Smooth muscle cell of the brain vasculature (primary cell): ENCODE measurements at regions not wholly inside any gene's neighbourhood (a gene's known extent, or its start where the extent isn't known, plus 50 kb on each side); places are given as distances from the start of the nearest gene placed in this dataset.

Experiments
- DNase-seq: peaks from one replicate; pipeline ENCODE4 v3.0.0-alpha.2; 2012; ENCODE audit warnings: low read depth, low spot score

- no peak for DNase-seq
These were observed 356.6 kb upstream of the LYPLAL1 start for GRCh38 chr1:218817071-218817470.

- DNase-seq = no peak
These were observed 355.8 kb upstream of the LYPLAL1 start for GRCh38 chr1:218817691-218818465.

- no peak for DNase-seq
These were observed 350.3 kb upstream of the LYPLAL1 start for GRCh38 chr1:218823291-218823900.

DNA sequence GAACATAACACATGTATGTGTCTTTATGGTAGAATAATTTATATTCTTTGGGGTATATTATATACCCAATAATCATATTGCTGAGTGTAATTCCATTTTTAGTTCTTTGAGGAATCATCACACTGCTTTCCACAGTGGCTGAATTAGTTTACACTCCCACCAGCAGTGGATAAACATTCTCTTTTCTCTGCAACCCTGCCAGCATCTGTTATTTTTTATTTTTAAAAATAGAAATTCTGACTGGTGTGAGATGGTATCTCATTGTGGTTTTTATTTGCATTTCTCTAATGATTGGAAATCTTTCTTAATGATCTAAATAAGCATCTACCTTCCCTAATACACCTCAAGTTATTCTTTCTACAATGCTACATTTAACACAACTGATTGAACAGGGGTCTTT lies 346.2 kb upstream of the LYPLAL1 start:
- DNase-seq = no peak

GRCh38 chr1:218828125-218828650 lies 345.5 kb upstream of the LYPLAL1 start:
- DNase-seq = no peak

GRCh38 chr1:218829097-218829496 lies 344.6 kb upstream of the LYPLAL1 start:
- no peak for DNase-seq

- no peak for DNase-seq
These were observed 338.1 kb upstream of the LYPLAL1 start for GRCh38 chr1:218835609-218836008.

DNA sequence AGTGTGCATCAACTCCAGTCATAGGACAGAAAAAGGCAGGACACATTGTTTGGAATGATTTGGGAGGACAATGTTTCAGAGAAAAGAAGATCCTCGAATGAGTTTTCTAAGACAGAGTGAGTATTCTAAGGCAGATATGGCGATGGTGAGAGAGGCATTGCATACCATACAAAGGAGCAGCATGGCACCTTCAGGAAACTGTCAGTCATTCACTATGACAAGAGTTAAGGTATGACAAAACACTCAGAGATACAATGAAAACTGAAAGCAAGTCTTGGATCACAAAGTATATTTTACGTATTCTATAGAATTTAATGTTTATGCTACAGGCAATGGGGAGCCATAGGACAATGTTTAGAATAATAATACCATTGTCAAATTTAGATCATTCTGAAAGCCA lies 337.4 kb upstream of the LYPLAL1 start:
- no peak for DNase-seq

DNA sequence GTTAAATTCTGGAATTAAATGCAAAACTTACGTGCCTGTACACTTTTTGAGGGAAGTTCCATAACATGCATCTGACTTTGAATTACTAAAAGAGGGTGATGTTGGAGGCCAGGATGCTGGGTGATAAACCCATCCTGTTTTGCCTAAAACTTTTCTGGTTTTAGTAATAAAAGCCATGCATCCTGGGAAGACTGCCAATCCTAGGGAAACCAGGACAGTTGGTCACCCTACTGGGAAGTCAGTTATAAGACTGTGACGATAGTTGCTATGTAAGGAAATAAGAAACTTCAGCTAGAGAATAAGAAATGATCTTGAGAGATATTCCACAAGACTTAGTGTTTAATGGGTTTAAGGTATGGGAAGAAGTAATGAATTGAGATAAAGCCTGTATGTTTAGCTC lies 336.6 kb upstream of the LYPLAL1 start:
- DNase-seq = no peak

- DNase-seq = no peak
These were observed 328.1 kb upstream of the LYPLAL1 start for GRCh38 chr1:218845589-218845988.

- no peak for DNase-seq
These were observed 327.5 kb upstream of the LYPLAL1 start for GRCh38 chr1:218846181-218846580.

- DNase-seq = no peak
These were observed 326.4 kb upstream of the LYPLAL1 start for GRCh38 chr1:218847089-218847768.

DNA sequence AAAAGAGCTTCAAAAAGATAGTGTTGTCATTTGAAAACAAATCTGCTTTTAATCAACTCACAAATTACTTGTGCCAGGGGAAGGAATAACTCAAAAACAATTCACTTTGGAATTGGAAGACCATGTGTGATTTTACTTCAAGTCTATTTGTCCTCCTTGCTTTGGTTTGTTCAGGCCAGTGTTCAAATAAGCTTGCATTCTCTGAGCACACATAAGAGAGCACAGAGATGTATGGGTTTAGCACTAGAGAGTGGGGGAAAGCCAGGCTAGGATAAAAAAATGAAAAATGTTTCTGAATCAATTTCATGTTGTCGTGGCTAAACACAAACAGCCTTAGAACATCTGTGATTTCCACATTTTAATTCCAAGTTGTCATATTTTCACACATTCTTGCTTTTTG lies 325.7 kb upstream of the LYPLAL1 start:
- no peak for DNase-seq

GRCh38 chr1:218850367-218850766 lies 323.3 kb upstream of the LYPLAL1 start:
- no peak for DNase-seq

DNA sequence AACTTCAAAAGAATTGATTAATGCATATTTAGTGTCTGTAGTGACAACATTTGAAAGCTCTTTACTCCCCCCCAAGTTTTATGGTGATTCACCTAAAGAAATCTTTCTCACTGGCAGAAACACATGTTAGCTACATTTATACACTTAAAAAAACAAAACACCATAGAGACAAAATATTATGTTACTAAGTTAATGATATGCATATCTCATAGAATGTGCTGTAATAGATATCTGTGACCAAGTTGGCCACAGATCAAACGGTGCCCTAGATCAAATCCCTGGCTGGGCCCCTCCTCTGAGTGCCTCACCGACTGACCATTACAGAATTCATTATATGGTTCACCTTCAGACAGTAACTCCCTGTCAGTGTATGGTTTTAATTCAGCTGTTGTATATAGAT lies 322.1 kb upstream of the LYPLAL1 start:
- DNase-seq = no peak

GRCh38 chr1:218852527-218852926 lies 321.2 kb upstream of the LYPLAL1 start:
- DNase-seq = no peak

DNA sequence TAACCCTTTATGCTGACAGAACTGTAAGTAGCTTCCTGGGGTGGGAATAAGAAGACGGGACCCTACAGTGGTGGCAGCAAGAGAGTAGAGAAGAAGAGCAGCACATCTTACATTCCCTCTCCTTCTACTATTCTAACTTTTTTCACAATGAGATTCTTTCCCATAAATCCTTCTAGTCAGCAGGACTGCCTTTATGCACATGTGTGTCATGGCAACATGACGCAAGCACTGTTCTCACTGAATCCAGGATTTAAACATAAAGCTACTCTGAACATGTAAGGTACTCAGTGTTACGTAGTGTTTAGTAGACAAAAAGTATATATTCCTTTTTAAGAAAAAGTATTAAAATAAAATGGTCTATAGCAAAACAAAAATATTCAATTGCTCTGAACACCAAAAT lies 309.7 kb upstream of the LYPLAL1 start:
- DNase-seq = no peak

DNA sequence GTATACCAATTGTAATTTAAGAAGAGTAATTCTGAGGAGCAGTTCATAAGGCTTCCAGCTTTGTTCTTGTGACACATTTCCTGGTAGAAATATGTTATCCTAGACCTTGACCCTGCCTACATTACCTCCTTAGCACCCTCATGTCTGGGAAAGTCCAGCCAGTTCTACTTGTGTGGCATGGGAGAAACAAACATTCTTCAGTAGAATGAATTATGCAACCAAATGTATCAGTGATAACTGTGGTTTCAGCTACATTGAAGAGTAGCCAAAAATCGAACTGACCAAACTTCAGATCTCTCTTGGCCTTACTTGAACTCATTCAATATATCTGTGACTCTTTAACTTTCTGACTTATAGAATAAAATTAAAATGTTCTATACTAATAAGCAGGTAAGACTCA lies 308.1 kb upstream of the LYPLAL1 start:
- no peak for DNase-seq

GRCh38 chr1:218866507-218866906 lies 307.2 kb upstream of the LYPLAL1 start:
- DNase-seq = no peak

GRCh38 chr1:218867066-218867465 lies 306.6 kb upstream of the LYPLAL1 start:
- no peak for DNase-seq

GRCh38 chr1:218867941-218868626 lies 305.6 kb upstream of the LYPLAL1 start:
- no peak for DNase-seq

DNA sequence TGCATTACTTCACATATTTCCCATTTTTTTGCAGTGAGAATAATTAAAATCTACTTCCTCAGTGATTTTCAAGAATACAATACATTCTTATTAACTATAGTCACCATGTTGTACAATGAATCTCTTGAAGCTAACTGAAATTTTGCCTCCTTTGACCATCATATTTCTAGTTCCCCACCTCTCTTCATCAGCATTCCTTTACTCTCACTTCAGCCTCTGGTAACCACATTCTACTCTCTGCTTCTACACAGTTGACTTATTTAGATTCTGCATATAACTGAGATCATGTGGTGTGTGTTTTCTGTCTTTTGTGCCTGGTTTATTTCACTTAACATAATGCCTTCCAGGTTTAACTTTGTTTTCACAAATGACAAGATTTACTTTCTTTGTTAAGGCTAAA lies 304.4 kb upstream of the LYPLAL1 start:
- no peak for DNase-seq
